ENCODE measurements at regions not wholly inside any gene's neighbourhood (a gene's known extent, or its start where the extent isn't known, plus 50 kb on each side); places are given as distances from the start of the nearest gene placed in this dataset.

DNA sequence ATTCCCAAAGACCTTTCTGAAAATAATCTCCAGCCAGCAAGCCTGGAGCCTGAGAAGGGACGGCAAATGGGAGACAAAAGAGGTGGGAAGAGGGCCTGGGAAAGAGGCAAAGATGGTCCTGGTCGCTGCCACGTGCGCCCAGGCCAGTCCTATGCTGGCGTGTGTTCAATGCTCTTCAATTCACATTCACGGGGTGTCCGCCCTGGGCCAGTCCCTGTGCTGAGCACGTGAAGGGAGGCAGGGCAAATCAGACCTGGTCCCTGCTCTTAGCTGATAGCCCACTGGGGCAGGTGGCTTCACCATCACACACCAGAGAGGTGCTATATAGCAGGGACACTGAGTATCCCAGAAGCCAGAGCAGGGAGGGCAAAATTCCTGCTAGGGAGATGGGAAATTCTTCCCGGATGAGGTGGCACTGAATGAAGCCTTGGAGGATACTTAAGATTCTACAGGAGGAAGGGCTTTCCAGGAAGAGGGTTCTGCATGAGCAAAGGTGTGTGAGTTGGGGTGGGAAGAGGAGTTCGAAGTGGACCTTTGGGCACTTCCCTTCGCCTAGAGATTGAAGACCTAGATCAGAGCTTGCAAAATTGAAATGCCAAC, 148.2 kb downstream of the CHST1 start:
- TF ChIP-seq POLR2AphosphoS5 (IDR thresholded peaks at IDR 0.05; ENCODE audit: low read depth, low read length) (no peak), POLR2A (IDR thresholded peaks at IDR 0.05; ENCODE audit: low read depth, low read length) (no peak), TAF1 (IDR thresholded peaks at IDR 0.05; ENCODE audit: low read depth, low read length) (no peak), PAX5 (IDR thresholded peaks at IDR 0.05; ENCODE audit: insufficient read depth, low read length, severe bottlenecking) (no peak)
